ENCODE measurements at regions not wholly inside any gene's neighbourhood (a gene's known extent, or its start where the extent isn't known, plus 50 kb on each side); places are given as distances from the start of the nearest gene placed in this dataset.

DNA sequence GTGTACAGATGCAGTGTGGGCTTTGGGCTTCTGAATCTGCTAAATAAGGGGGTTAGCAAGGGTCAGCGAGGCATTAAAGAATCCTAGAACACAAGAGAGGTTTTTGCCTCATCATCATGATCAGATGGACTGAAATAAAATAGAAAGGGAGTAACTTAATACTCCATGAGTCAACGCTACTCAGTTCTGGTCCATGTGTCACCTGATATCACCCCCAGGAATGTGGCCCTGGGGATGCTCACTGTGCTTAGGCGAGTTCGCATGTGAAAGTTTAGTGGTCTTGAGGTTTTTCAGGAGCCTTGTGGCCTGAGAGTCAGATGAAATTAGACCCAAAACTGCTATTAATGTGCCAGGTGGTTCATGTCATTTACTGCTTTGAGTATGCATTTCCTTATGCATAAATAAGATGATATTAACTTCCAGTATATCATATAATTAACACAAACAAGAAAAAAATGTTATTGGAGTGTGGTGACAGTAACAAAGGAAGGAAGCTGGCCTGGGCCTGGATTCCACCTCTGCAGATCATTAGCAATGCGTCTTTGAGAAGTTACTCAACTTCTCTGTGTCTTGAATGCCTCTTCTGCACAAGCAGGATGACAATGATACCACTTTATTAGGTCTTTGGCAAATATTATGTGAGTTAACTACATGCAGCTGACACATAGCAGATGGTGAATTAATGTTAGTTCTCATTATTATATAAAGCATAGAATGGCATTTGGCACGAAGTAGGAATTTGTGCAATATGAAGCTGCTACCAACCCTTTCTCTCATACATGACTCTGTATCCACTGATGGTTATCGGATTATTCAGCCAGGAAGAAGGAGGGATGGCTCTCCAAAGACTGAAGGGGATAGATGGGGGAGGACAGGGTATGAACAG is 1272.6 kb downstream of the AACS start:
- H3K79me1 ChIP-seq (ENCODE audit: insufficient read depth, low read depth, low read length, poor library complexity, severe bottlenecking), result no peaks in the 10 kb centered on the region
- H3K36me3 Mint-ChIP-seq (ENCODE audit: insufficient read depth in 1 of 3, low read depth in 3 of 3), result peaks cover 0 to 6% (median 2%) of the 10 kb centered on the region in 3 experiments; a peak in 2 of 7 replicates
- H2BK120ac ChIP-seq (ENCODE audit: low read depth, low read length, poor library complexity, severe bottlenecking), result no peak overlapping the region
- no peak overlapping the region for H3K4me3 Mint-ChIP-seq
- no peaks in the 10 kb centered on the region for H4K20me1 ChIP-seq (ENCODE audit: control insufficient read depth, insufficient read depth, insufficient read length)
- H3K14ac ChIP-seq (ENCODE audit: insufficient read depth, low read length), result no peak overlapping the region
- H3K4ac ChIP-seq (ENCODE audit: low read depth, low read length), result no peak overlapping the region
- H3K27me3 ChIP-seq (ENCODE audit: insufficient read depth, low read length), result no peaks in the 10 kb centered on the region
- no peak overlapping the region for H3K9ac ChIP-seq (ENCODE audit: extremely low read depth, insufficient read length, low read length)
- no peak overlapping the region for H3K56ac ChIP-seq (ENCODE audit: insufficient read length, low read depth, low read length)
- H3K27ac Mint-ChIP-seq, result no peak overlapping the region
- H2BK5ac ChIP-seq (ENCODE audit: insufficient read length, low read length), result no peak overlapping the region
- H3K18ac ChIP-seq (ENCODE audit: insufficient read length, low read depth, low read length), result no peak overlapping the region
- WGBS (ENCODE audit: extremely low coverage, insufficient read length, low lambda C conversion rate), result no CpG with 5 or more reads among the region's 7 CpGs
- no peak overlapping the region for H3K4me2 ChIP-seq (ENCODE audit: insufficient read depth, insufficient read length, low read length)
- TF ChIP-seq, protein P1, sequence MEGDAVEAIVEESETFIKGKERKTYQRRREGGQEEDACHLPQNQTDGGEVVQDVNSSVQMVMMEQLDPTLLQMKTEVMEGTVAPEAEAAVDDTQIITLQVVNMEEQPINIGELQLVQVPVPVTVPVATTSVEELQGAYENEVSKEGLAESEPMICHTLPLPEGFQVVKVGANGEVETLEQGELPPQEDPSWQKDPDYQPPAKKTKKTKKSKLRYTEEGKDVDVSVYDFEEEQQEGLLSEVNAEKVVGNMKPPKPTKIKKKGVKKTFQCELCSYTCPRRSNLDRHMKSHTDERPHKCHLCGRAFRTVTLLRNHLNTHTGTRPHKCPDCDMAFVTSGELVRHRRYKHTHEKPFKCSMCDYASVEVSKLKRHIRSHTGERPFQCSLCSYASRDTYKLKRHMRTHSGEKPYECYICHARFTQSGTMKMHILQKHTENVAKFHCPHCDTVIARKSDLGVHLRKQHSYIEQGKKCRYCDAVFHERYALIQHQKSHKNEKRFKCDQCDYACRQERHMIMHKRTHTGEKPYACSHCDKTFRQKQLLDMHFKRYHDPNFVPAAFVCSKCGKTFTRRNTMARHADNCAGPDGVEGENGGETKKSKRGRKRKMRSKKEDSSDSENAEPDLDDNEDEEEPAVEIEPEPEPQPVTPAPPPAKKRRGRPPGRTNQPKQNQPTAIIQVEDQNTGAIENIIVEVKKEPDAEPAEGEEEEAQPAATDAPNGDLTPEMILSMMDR (conservative IDR thresholded peaks at IDR 0.05), result no peak
- no peak overlapping the region for H2BK15ac ChIP-seq (ENCODE audit: low read depth, low read length)
- H2BK20ac ChIP-seq (ENCODE audit: low read depth, low read length, poor library complexity, severe bottlenecking), result no peak overlapping the region
- H3T11ph ChIP-seq (ENCODE audit: low read length), result no peak overlapping the region
- no peak overlapping the region for H4K5ac ChIP-seq (ENCODE audit: insufficient read length, low read depth, low read length)
- H3K27me3 Mint-ChIP-seq (ENCODE audit: low read depth), result no peaks in the 10 kb centered on the region
- no peaks in the 10 kb centered on the region for H3K9me3 ChIP-seq (ENCODE audit: control insufficient read depth, low read depth, low read length)
- H4K91ac ChIP-seq (ENCODE audit: insufficient read length, low read depth, low read length), result no peak overlapping the region
- H3K9me3 Mint-ChIP-seq, result peaks cover 3 to 20% of the 10 kb centered on the region in 2 experiments; a peak in 4 of 5 replicates
- no peak overlapping the region for H2AK5ac ChIP-seq (ENCODE audit: insufficient read length, low read length)
- no peak overlapping the region for H3K27ac ChIP-seq (ENCODE audit: insufficient read length, low read depth, low read length)
- DNase-seq, result no peak
- H2BK12ac ChIP-seq (ENCODE audit: insufficient read length, low read depth, low read length), result no peak overlapping the region
- H3K79me2 ChIP-seq (ENCODE audit: insufficient read depth, low read length), result no peaks in the 10 kb centered on the region
- no peaks in the 10 kb centered on the region for H3K4me1 ChIP-seq (ENCODE audit: insufficient read depth, low read length)
- H4K8ac ChIP-seq (replicated peaks; ENCODE audit: insufficient read length, low read depth, low read length), result no peak overlapping the region
- H3K4me1 Mint-ChIP-seq, result no peaks in the 10 kb centered on the region; a peak in 1 of 4 replicates
- H3K23ac ChIP-seq (ENCODE audit: insufficient read length, low read depth, low read length), result no peak overlapping the region
- no peaks in the 10 kb centered on the region for H3K23me2 ChIP-seq (ENCODE audit: insufficient read length, low read depth, low read length, poor library complexity, severe bottlenecking)
- H2AFZ ChIP-seq (ENCODE audit: low read length), result no peak overlapping the region

Measured in H9 (cell line).